GM12874 (cell line): ENCODE measurements at regions not wholly inside any gene's neighbourhood (a gene's known extent, or its start where the extent isn't known, plus 50 kb on each side); places are given as distances from the start of the nearest gene placed in this dataset.

Experiments
- TF ChIP-seq, protein P1 (sequence below): IDR thresholded peaks from 2 replicates; pipeline ENCODE4 v1.5.1; 2011; ENCODE audit warnings: low read depth, mild to moderate bottlenecking, control low read depth, low read length, moderate library complexity; ENCODE audit not compliant: insufficient read depth

- TF ChIP-seq, protein P1, sequence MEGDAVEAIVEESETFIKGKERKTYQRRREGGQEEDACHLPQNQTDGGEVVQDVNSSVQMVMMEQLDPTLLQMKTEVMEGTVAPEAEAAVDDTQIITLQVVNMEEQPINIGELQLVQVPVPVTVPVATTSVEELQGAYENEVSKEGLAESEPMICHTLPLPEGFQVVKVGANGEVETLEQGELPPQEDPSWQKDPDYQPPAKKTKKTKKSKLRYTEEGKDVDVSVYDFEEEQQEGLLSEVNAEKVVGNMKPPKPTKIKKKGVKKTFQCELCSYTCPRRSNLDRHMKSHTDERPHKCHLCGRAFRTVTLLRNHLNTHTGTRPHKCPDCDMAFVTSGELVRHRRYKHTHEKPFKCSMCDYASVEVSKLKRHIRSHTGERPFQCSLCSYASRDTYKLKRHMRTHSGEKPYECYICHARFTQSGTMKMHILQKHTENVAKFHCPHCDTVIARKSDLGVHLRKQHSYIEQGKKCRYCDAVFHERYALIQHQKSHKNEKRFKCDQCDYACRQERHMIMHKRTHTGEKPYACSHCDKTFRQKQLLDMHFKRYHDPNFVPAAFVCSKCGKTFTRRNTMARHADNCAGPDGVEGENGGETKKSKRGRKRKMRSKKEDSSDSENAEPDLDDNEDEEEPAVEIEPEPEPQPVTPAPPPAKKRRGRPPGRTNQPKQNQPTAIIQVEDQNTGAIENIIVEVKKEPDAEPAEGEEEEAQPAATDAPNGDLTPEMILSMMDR: no peak
Measured at GRCh38 chr6:56749632-56750151, 107.0 kb upstream of the DST start.

DNA sequence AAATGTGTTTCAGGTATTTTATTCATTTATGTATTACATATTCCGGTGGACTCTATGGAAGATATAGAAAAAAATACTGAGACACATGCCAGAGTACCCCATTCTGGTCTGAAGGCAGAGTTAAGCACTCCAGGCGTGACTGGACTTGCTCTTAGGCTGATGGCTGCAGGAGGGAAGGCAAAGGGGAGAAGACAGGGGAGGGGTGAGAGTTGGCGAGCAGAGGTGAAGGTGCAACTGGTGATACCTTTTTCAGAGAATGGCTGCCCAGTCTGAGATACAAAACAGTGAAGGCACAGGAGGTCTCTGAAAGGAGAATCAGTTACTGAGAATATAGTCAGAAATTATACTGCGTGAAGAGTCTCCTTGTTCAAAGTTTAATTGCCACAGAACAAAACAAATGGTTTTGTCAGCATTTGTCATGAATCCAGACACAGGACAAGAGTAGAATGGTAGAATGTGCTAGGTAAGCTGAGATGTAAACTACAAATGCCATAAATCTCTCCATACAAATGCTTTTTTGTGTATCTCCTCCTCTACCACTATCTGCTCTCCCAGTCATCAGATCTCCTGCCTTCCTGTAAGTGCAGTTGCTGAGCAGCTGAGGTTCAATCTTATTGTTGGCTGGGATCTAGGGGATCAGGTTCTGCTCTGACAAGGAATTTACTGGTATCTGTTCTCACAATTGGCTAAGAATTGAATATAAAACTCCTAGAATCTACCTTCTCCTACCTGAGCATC, 104.2 kb upstream of the DST start:
- TF ChIP-seq, protein P1: no peak

GRCh38 chr6:56745971-56746370, 103.3 kb upstream of the DST start:
- TF ChIP-seq, protein P1: no peak

GRCh38 chr6:56745081-56745480, 102.4 kb upstream of the DST start:
- TF ChIP-seq, protein P1: no peak

DNA sequence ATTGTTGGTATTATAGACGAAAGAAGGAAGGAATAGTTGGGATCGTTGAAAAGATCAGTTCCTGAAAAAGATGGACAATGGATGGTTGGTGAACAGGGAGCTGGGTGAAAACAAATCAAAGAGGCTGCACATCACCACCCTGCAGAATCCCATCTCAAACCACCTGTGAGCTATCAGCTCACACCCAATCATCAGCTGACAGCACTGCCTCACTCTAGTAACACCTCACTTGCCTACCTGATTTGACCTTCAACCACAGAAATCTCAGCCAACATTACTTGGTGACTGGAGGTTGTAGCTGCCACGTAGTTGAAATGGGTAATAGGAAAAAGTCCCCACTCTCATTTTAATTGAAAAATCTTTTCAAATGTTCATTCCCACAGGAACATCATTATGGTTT, 101.8 kb upstream of the DST start:
- TF ChIP-seq, protein P1: no peak

- TF ChIP-seq, protein P1: no peak
Measured at GRCh38 chr6:56742122-56742791, 99.6 kb upstream of the DST start.

- TF ChIP-seq, protein P1: no peak
Measured at GRCh38 chr6:56741472-56741871, 98.8 kb upstream of the DST start.
